ENCODE measurements at regions not wholly inside any gene's neighbourhood (a gene's known extent, or its start where the extent isn't known, plus 50 kb on each side); places are given as distances from the start of the nearest gene placed in this dataset.

GRCh38 chr1:186513526-186513925 lies 52.6 kb upstream of the PDC start:
- TF ChIP-seq, protein P1, sequence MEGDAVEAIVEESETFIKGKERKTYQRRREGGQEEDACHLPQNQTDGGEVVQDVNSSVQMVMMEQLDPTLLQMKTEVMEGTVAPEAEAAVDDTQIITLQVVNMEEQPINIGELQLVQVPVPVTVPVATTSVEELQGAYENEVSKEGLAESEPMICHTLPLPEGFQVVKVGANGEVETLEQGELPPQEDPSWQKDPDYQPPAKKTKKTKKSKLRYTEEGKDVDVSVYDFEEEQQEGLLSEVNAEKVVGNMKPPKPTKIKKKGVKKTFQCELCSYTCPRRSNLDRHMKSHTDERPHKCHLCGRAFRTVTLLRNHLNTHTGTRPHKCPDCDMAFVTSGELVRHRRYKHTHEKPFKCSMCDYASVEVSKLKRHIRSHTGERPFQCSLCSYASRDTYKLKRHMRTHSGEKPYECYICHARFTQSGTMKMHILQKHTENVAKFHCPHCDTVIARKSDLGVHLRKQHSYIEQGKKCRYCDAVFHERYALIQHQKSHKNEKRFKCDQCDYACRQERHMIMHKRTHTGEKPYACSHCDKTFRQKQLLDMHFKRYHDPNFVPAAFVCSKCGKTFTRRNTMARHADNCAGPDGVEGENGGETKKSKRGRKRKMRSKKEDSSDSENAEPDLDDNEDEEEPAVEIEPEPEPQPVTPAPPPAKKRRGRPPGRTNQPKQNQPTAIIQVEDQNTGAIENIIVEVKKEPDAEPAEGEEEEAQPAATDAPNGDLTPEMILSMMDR (IDR thresholded peaks at IDR 0.05): no peak
- TF ChIP-seq POLR2A (IDR thresholded peaks at IDR 0.05) (no peak), EP300 (IDR thresholded peaks at IDR 0.05) (no peak)

Measured in ovary (tissue), 3 donors.